ENCODE measurements at regions not wholly inside any gene's neighbourhood (a gene's known extent, or its start where the extent isn't known, plus 50 kb on each side); places are given as distances from the start of the nearest gene placed in this dataset.

GRCh38 chr14:80352471-80352870 lies 141.2 kb upstream of the DIO2 start:
- no peak for DNase-seq (ENCODE audit: low read depth in 4 of 6, low spot score in 6 of 6)

GRCh38 chr14:80350707-80351106 lies 139.4 kb upstream of the DIO2 start:
- no peaks in the 10 kb centered on the region for H3K4me1 ChIP-seq (ENCODE audit: control insufficient read depth, insufficient read depth, low read length)
- no peak overlapping the region for H3K4me3 ChIP-seq (ENCODE audit: low read depth, low read length)
- no peak overlapping the region for H3K27ac ChIP-seq (ENCODE audit: low read depth, low read length)
- no CpG with 5 or more reads among the region's 6 CpGs for WGBS (ENCODE audit: insufficient coverage)
- DNase-seq (ENCODE audit: low read depth in 4 of 6, low spot score in 6 of 6), result no peak
- no peaks in the 10 kb centered on the region for H3K36me3 ChIP-seq (ENCODE audit: control insufficient read depth, insufficient read depth, low read length)
- no peaks in the 10 kb centered on the region for H3K27me3 ChIP-seq (ENCODE audit: control insufficient read depth, insufficient read depth, low read length)
- H3K9me3 ChIP-seq (ENCODE audit: control insufficient read depth, insufficient read depth, low read length), result no peaks in the 10 kb centered on the region

More at GRCh38 chr14:80352471-80352870, 141.2 kb upstream of the DIO2 start:
- H3K36me3 ChIP-seq (ENCODE audit: control insufficient read depth, insufficient read depth, low read length), result no peaks in the 10 kb centered on the region
- H3K27ac ChIP-seq (ENCODE audit: low read depth, low read length), result no peak overlapping the region
- H3K27me3 ChIP-seq (ENCODE audit: control insufficient read depth, insufficient read depth, low read length), result no peaks in the 10 kb centered on the region
- no peaks in the 10 kb centered on the region for H3K9me3 ChIP-seq (ENCODE audit: control insufficient read depth, insufficient read depth, low read length)
- WGBS (ENCODE audit: insufficient coverage), result no CpG with 5 or more reads among the region's 1 CpG
- H3K4me1 ChIP-seq (ENCODE audit: control insufficient read depth, insufficient read depth, low read length), result no peaks in the 10 kb centered on the region
- H3K4me3 ChIP-seq (ENCODE audit: low read depth, low read length), result no peak overlapping the region

GRCh38 chr14:80346395-80346794 lies 135.1 kb upstream of the DIO2 start:
- H3K27me3 ChIP-seq (ENCODE audit: control insufficient read depth, insufficient read depth, low read length), result no peaks in the 10 kb centered on the region
- no peak overlapping the region for H3K4me3 ChIP-seq (ENCODE audit: low read depth, low read length)
- no peaks in the 10 kb centered on the region for H3K36me3 ChIP-seq (ENCODE audit: control insufficient read depth, insufficient read depth, low read length)
- DNase-seq (ENCODE audit: low read depth in 4 of 6, low spot score in 6 of 6), result no peak
- no CpG with 5 or more reads among the region's 2 CpGs for WGBS (ENCODE audit: insufficient coverage)
- no peaks in the 10 kb centered on the region for H3K9me3 ChIP-seq (ENCODE audit: control insufficient read depth, insufficient read depth, low read length)
- H3K4me1 ChIP-seq (ENCODE audit: control insufficient read depth, insufficient read depth, low read length), result no peaks in the 10 kb centered on the region
- H3K27ac ChIP-seq (ENCODE audit: low read depth, low read length), result no peak overlapping the region

GRCh38 chr14:80344208-80344607 lies 132.9 kb upstream of the DIO2 start:
- Histone ChIP-seq H3K27ac (ENCODE audit: low read depth, low read length) (no peak overlapping the region), H3K4me1 (ENCODE audit: control insufficient read depth, insufficient read depth, low read length) (no peaks in the 10 kb centered on the region), H3K36me3 (ENCODE audit: control insufficient read depth, insufficient read depth, low read length) (no peaks in the 10 kb centered on the region), H3K4me3 (ENCODE audit: low read depth, low read length) (no peak overlapping the region), H3K9me3 (ENCODE audit: control insufficient read depth, insufficient read depth, low read length) (no peaks in the 10 kb centered on the region), H3K27me3 (ENCODE audit: control insufficient read depth, insufficient read depth, low read length) (no peaks in the 10 kb centered on the region)
- WGBS (ENCODE audit: insufficient coverage), result no CpG with 5 or more reads among the region's 1 CpG
- DNase-seq (ENCODE audit: low read depth in 4 of 6, low spot score in 6 of 6), result no peak

GRCh38 chr14:80336608-80337106 lies 125.4 kb upstream of the DIO2 start:
- no peak overlapping the region for H3K27ac ChIP-seq (ENCODE audit: low read depth, low read length)
- no peaks in the 10 kb centered on the region for H3K36me3 ChIP-seq (ENCODE audit: control insufficient read depth, insufficient read depth, low read length)
- no peak for DNase-seq (ENCODE audit: low read depth in 4 of 6, low spot score in 6 of 6)
- no peaks in the 10 kb centered on the region for H3K9me3 ChIP-seq (ENCODE audit: control insufficient read depth, insufficient read depth, low read length)
- H3K27me3 ChIP-seq (ENCODE audit: control insufficient read depth, insufficient read depth, low read length), result no peaks in the 10 kb centered on the region
- H3K4me3 ChIP-seq (ENCODE audit: low read depth, low read length), result no peak overlapping the region
- H3K4me1 ChIP-seq (ENCODE audit: control insufficient read depth, insufficient read depth, low read length), result no peaks in the 10 kb centered on the region
- no CpG with 5 or more reads among the region's 2 CpGs for WGBS (ENCODE audit: insufficient coverage)

GRCh38 chr14:80325688-80326087 lies 114.4 kb upstream of the DIO2 start:
- H3K36me3 ChIP-seq (ENCODE audit: control insufficient read depth, insufficient read depth, low read length), result no peaks in the 10 kb centered on the region
- H3K27me3 ChIP-seq (ENCODE audit: control insufficient read depth, insufficient read depth, low read length), result no peaks in the 10 kb centered on the region
- H3K4me1 ChIP-seq (ENCODE audit: control insufficient read depth, insufficient read depth, low read length), result no peaks in the 10 kb centered on the region
- no CpG with 5 or more reads among the region's 1 CpG for WGBS (ENCODE audit: insufficient coverage)
- H3K9me3 ChIP-seq (ENCODE audit: control insufficient read depth, insufficient read depth, low read length), result no peaks in the 10 kb centered on the region
- no peak overlapping the region for H3K27ac ChIP-seq (ENCODE audit: low read depth, low read length)
- no peak for DNase-seq (ENCODE audit: low read depth in 4 of 6, low spot score in 6 of 6)
- no peak overlapping the region for H3K4me3 ChIP-seq (ENCODE audit: low read depth, low read length)

- no peak for DNase-seq (ENCODE audit: low read depth in 4 of 6, low spot score in 6 of 6)
- Histone ChIP-seq H3K9me3 (ENCODE audit: control insufficient read depth, insufficient read depth, low read length) (no peaks in the 10 kb centered on the region), H3K36me3 (ENCODE audit: control insufficient read depth, insufficient read depth, low read length) (no peaks in the 10 kb centered on the region), H3K4me3 (ENCODE audit: low read depth, low read length) (no peak overlapping the region), H3K27ac (ENCODE audit: low read depth, low read length) (no peak overlapping the region), H3K27me3 (ENCODE audit: control insufficient read depth, insufficient read depth, low read length) (no peaks in the 10 kb centered on the region), H3K4me1 (ENCODE audit: control insufficient read depth, insufficient read depth, low read length) (no peaks in the 10 kb centered on the region)
- 96% methylated on average over 6 of the region's 6 CpGs for WGBS (ENCODE audit: insufficient coverage)
Observed at GRCh38 chr14:80325112-80325511, 113.8 kb upstream of the DIO2 start.

- no CpG with 5 or more reads among the region's 3 CpGs for WGBS (ENCODE audit: insufficient coverage)
- no peak for DNase-seq (ENCODE audit: low read depth in 4 of 6, low spot score in 6 of 6)
- no peaks in the 10 kb centered on the region for H3K27me3 ChIP-seq (ENCODE audit: control insufficient read depth, insufficient read depth, low read length)
Observed at GRCh38 chr14:80324649-80325048, 113.3 kb upstream of the DIO2 start.

GRCh38 chr14:80323038-80323665 lies 111.8 kb upstream of the DIO2 start:
- Histone ChIP-seq H3K27ac (ENCODE audit: low read depth, low read length) (no peak overlapping the region), H3K4me1 (ENCODE audit: control insufficient read depth, insufficient read depth, low read length) (no peaks in the 10 kb centered on the region), H3K36me3 (ENCODE audit: control insufficient read depth, insufficient read depth, low read length) (no peaks in the 10 kb centered on the region), H3K27me3 (ENCODE audit: control insufficient read depth, insufficient read depth, low read length) (no peaks in the 10 kb centered on the region), H3K4me3 (ENCODE audit: low read depth, low read length) (no peak overlapping the region), H3K9me3 (ENCODE audit: control insufficient read depth, insufficient read depth, low read length) (no peaks in the 10 kb centered on the region)
- DNase-seq (ENCODE audit: low read depth in 4 of 6, low spot score in 6 of 6), result no peak
- WGBS (ENCODE audit: insufficient coverage), result no CpG with 5 or more reads among the region's 2 CpGs

More at GRCh38 chr14:80324649-80325048, 113.3 kb upstream of the DIO2 start:
- H3K36me3 ChIP-seq (ENCODE audit: control insufficient read depth, insufficient read depth, low read length), result no peaks in the 10 kb centered on the region
- H3K27ac ChIP-seq (ENCODE audit: low read depth, low read length), result no peak overlapping the region
- no peaks in the 10 kb centered on the region for H3K9me3 ChIP-seq (ENCODE audit: control insufficient read depth, insufficient read depth, low read length)
- no peaks in the 10 kb centered on the region for H3K4me1 ChIP-seq (ENCODE audit: control insufficient read depth, insufficient read depth, low read length)
- no peak overlapping the region for H3K4me3 ChIP-seq (ENCODE audit: low read depth, low read length)

GRCh38 chr14:80316441-80316840 lies 105.1 kb upstream of the DIO2 start:
- 83% methylated on average over 2 of the region's 3 CpGs for WGBS (ENCODE audit: insufficient coverage)
- H3K9me3 ChIP-seq (ENCODE audit: control insufficient read depth, insufficient read depth, low read length), result no peaks in the 10 kb centered on the region

More at GRCh38 chr14:80316441-80316840, 105.1 kb upstream of the DIO2 start:
- H3K27me3 ChIP-seq (ENCODE audit: control insufficient read depth, insufficient read depth, low read length), result no peaks in the 10 kb centered on the region
- H3K27ac ChIP-seq (ENCODE audit: low read depth, low read length), result no peak overlapping the region
- no peaks in the 10 kb centered on the region for H3K36me3 ChIP-seq (ENCODE audit: control insufficient read depth, insufficient read depth, low read length)
- H3K4me1 ChIP-seq (ENCODE audit: control insufficient read depth, insufficient read depth, low read length), result no peaks in the 10 kb centered on the region
- no peak for DNase-seq (ENCODE audit: low read depth in 4 of 6, low spot score in 6 of 6)
- H3K4me3 ChIP-seq (ENCODE audit: low read depth, low read length), result no peak overlapping the region
